22Rv1 (cell line): ENCODE measurements at regions not wholly inside any gene's neighbourhood (a gene's known extent, or its start where the extent isn't known, plus 50 kb on each side); places are given as distances from the start of the nearest gene placed in this dataset.

Source experiments
- CTCF ChIP-seq: fragments of 450-650 bp; IDR thresholded peaks from 2 replicates; pipeline ENCODE4 v1.5.1; 2017; ENCODE audit warnings: mild to moderate bottlenecking
- ZFX ChIP-seq: fragments of 450-650 bp; IDR thresholded peaks from 2 replicates; pipeline ENCODE4 v1.6.1; 2017; ENCODE audit warnings: antibody characterized with exemption, borderline replicate concordance

DNA sequence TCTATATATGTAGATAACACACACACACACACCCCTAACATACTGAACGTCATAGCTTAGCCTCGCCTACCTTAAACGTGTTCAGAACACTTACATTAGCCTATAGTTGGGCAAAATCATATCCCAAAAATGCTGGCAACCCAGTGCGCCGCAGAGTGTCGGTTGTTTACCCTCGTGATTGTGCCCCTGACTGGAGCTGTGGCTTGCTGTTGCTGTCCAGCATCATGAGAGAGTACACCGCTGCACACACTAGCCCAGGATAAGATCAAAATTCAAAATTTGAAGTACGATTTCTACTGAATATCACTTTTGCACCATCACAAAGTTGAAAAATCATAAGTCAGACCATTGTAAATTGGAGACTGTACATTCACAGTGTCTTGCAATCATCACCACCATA lies 73.1 kb upstream of the COG2 start:
- no peak for TF ChIP-seq CTCF
- TF ChIP-seq ZFX, result no peak
